ENCODE measurements at regions not wholly inside any gene's neighbourhood (a gene's known extent, or its start where the extent isn't known, plus 50 kb on each side); places are given as distances from the start of the nearest gene placed in this dataset.

GRCh38 chr11:71365626-71366025, 82.6 kb downstream of the DHCR7 start:
- no peak overlapping the region for H3K27ac Mint-ChIP-seq
- H3K4me1 Mint-ChIP-seq = peaks cover 0 to 1% (median 0%) of the 10 kb centered on the region in 3 donors
- H3K9me3 Mint-ChIP-seq = no peaks in the 10 kb centered on the region
- no peak overlapping the region for H3K4me3 Mint-ChIP-seq
- no peaks in the 10 kb centered on the region for H3K36me3 Mint-ChIP-seq
- peaks cover 8% of the 10 kb centered on the region for H3K27me3 Mint-ChIP-seq

DNA sequence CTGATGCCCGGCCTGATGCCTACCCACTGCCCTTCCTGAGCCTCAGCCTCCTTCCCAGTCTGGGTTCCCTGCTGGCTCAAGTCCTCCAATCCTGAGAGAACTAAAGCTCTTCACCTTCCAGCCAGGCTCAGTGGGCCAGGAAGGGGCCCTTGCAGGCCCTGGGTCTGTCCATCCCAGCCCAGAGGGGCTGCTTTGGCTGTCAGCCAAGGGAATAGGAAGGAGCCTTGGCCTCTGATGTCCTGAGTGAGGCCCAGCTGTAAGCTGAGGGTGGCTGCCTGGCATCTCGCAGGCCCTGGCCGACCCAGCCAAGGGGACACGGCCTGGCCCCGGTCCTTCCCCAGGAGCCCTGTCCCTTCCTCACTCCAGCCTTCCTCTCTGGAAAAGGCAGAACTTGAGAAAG, 83.4 kb downstream of the DHCR7 start:
- no peaks in the 10 kb centered on the region for H3K36me3 Mint-ChIP-seq
- H3K27me3 Mint-ChIP-seq = peaks cover 5% of the 10 kb centered on the region
- H3K27ac Mint-ChIP-seq = no peak overlapping the region

GRCh38 chr11:71364176-71364671, 84.0 kb downstream of the DHCR7 start:
- H3K4me1 Mint-ChIP-seq = peaks cover 0 to 1% (median 0%) of the 10 kb centered on the region in 3 donors
- no peaks in the 10 kb centered on the region for H3K36me3 Mint-ChIP-seq
- peaks cover 5% of the 10 kb centered on the region for H3K27me3 Mint-ChIP-seq
- H3K9me3 Mint-ChIP-seq = no peaks in the 10 kb centered on the region
- no peak overlapping the region for H3K4me3 Mint-ChIP-seq
- H3K27ac Mint-ChIP-seq = no peak overlapping the region

More for the DNA sequence above, 83.4 kb downstream of the DHCR7 start:
- no peak overlapping the region for H3K4me3 Mint-ChIP-seq
- H3K4me1 Mint-ChIP-seq = peaks cover 0 to 1% (median 0%) of the 10 kb centered on the region in 3 donors
- H3K9me3 Mint-ChIP-seq = no peaks in the 10 kb centered on the region

DNA sequence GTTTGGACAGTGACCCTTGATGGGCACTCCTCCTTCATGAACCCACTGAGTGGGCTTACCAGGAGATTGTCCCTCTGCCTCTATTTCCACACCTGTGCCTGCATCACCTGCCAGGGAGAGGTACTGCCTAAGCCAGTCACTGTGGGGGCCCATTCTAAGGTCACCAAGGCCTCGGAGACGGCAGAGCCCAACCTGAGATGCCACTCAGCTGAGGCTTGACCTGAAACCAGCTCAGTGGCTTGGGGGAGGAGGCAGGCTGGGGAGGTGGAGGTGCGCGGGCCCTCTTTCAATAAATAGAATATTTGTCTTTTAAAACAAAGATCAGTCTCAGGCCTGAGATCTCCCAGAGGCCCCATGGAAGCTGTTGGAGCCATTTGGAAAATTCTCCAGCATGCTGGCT, 84.5 kb downstream of the DHCR7 start:
- no peak overlapping the region for H3K27ac Mint-ChIP-seq
- peaks cover 0 to 1% (median 0%) of the 10 kb centered on the region in 3 donors for H3K4me1 Mint-ChIP-seq
- no peak overlapping the region for H3K4me3 Mint-ChIP-seq
- H3K27me3 Mint-ChIP-seq = peaks cover 7% of the 10 kb centered on the region
- H3K36me3 Mint-ChIP-seq = no peaks in the 10 kb centered on the region
- no peaks in the 10 kb centered on the region for H3K9me3 Mint-ChIP-seq

GRCh38 chr11:71358963-71359567, 89.1 kb downstream of the DHCR7 start:
- Mint-ChIP-seq H3K36me3 (no peaks in the 10 kb centered on the region), H3K4me1 (no peaks in the 10 kb centered on the region), H3K9me3 (no peaks in the 10 kb centered on the region)

DNA sequence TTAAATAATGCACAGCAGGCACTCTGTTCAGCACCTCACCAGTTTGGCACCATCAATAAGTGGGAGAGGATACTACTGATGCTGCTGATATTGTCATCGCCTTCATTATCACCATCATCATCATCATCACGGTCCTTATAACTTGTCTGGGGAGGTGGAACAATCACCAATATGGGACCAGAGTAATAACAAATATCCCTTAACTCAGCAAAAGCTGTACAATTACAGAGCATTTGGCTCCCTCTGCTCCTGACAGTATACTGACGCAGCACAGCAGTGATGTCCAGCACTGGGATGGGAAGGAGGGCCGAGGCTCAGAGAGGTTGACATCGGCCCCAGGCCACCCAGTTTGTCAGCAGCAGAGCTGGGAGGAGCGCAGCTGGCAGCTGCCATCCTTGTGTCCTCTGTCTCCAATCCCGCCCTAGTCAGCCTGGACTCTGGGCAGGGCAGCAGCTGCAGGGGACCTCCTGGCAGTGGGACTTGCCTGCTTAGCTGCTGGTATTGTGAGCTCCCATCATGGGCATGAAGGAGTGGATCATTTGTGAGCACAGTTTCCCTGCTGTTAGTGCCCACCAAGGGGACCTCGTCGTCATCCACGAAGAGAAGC, 90.0 kb downstream of the DHCR7 start:
- Mint-ChIP-seq H3K27ac (no peak overlapping the region), H3K36me3 (no peaks in the 10 kb centered on the region), H3K4me1 (no peaks in the 10 kb centered on the region), H3K4me3 (no peak overlapping the region), H3K9me3 (no peaks in the 10 kb centered on the region), H3K27me3 (peaks cover 4% of the 10 kb centered on the region)

More at GRCh38 chr11:71358963-71359567, 89.1 kb downstream of the DHCR7 start:
- H3K4me3 Mint-ChIP-seq = no peak overlapping the region
- H3K27ac Mint-ChIP-seq = no peak overlapping the region
- H3K27me3 Mint-ChIP-seq = peaks cover 4% of the 10 kb centered on the region

DNA sequence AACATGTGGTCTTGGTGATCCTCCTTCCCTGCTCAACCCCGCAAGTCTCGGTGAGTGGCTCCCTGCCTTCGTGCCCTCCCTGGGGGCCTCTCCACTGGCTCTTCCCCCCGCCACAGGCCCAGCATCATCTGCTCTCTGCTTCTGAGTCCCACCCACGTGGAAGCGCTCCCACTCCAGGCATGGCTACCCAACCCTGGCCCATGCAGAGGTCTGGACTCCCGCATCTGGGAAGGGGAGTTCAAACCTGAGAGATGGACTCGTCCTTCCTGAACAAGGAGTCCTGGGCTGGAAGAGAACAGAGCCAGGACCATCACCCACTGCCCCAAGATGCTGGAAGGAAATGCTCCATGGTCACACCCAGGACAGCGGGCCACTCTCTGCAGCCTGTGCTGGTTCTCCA, 90.8 kb downstream of the DHCR7 start:
- no peaks in the 10 kb centered on the region for H3K36me3 Mint-ChIP-seq
- no peak overlapping the region for H3K4me3 Mint-ChIP-seq
- no peaks in the 10 kb centered on the region for H3K9me3 Mint-ChIP-seq
- H3K4me1 Mint-ChIP-seq = no peaks in the 10 kb centered on the region
- H3K27ac Mint-ChIP-seq = no peak overlapping the region
- peaks cover 7% of the 10 kb centered on the region for H3K27me3 Mint-ChIP-seq

- Mint-ChIP-seq H3K4me3 (no peak overlapping the region), H3K27ac (peak overlapping the region in 1 of 3 donors; percentile 68)
Observed at GRCh38 chr11:71356904-71357303, 91.3 kb downstream of the DHCR7 start.

GRCh38 chr11:71356280-71356876, 91.8 kb downstream of the DHCR7 start:
- H3K4me3 Mint-ChIP-seq = no peak overlapping the region
- peaks cover 7% of the 10 kb centered on the region for H3K27me3 Mint-ChIP-seq
- H3K36me3 Mint-ChIP-seq = no peaks in the 10 kb centered on the region
- H3K4me1 Mint-ChIP-seq = no peaks in the 10 kb centered on the region
- peak overlapping the region in 1 of 3 donors; percentile 59 for H3K27ac Mint-ChIP-seq
- H3K9me3 Mint-ChIP-seq = no peaks in the 10 kb centered on the region

More at GRCh38 chr11:71356904-71357303, 91.3 kb downstream of the DHCR7 start:
- H3K27me3 Mint-ChIP-seq = peaks cover 7% of the 10 kb centered on the region
- no peaks in the 10 kb centered on the region for H3K36me3 Mint-ChIP-seq
- no peaks in the 10 kb centered on the region for H3K9me3 Mint-ChIP-seq
- no peaks in the 10 kb centered on the region for H3K4me1 Mint-ChIP-seq

- Mint-ChIP-seq H3K36me3 (no peaks in the 10 kb centered on the region), H3K4me3 (no peak overlapping the region), H3K4me1 (no peaks in the 10 kb centered on the region)
Observed at GRCh38 chr11:71355281-71355680, 92.9 kb downstream of the DHCR7 start.

DNA sequence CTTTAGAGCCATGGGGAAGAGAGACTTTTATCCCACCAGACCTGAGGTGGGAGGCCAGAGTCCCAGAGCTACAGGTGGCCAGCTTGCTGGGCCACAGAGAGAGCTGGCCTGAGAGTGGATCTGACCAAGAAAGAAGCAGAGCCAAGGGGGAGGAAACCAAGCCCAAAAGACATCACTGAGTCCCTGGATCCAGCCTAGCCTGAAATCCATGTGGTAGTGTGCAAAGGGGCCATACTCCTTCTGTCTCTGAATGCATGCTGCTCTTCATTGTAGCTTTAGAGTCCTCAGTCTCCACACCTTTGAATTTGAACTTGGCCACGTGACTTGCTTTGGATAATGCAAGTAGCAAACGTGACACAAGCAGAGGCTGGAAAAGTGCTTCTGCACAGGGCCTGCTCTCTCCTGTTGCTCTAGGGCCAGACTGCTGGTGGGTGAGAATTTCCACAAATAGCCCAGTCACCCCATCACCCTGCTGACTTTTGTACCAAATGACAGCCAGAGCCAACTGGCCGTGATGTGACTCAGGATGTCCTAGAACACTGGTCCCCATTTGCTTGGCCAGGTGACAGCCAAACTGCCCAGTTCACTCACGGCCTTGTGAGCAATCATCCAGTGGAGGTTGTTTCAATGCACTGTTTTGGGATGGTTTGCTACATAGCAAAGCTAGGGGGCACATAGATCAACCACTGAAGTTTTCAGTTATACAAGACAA, 93.6 kb downstream of the DHCR7 start:
- Mint-ChIP-seq H3K27ac (no peak overlapping the region), H3K27me3 (peaks cover 7% of the 10 kb centered on the region), H3K4me1 (peaks cover 0 to 3% (median 0%) of the 10 kb centered on the region in 3 donors), H3K36me3 (no peaks in the 10 kb centered on the region), H3K9me3 (no peaks in the 10 kb centered on the region), H3K4me3 (no peak overlapping the region)

More at GRCh38 chr11:71355281-71355680, 92.9 kb downstream of the DHCR7 start:
- Mint-ChIP-seq H3K27ac (no peak overlapping the region), H3K9me3 (no peaks in the 10 kb centered on the region), H3K27me3 (peaks cover 7% of the 10 kb centered on the region)

DNA sequence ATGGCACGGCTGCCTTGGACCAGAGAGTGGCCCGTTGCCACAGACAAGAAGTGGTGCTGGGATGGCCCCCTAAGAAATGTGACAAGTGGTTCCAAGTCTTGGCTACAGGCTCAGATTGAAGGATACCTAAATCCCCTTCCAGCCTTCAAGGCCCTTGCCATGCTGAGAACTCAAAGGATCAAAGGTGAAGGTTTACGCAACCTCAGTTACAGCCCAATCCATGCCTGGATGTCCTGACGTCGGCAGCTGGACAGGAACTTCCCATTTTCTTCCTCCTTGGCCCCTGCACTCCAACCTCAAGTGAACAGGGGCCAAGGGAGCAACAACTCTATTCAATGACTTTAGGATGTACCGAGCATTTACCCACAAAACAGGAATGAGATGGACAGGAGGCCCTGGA, 95.4 kb downstream of the DHCR7 start:
- H3K9me3 Mint-ChIP-seq = no peaks in the 10 kb centered on the region
- no peak overlapping the region for H3K27ac Mint-ChIP-seq
- peaks cover 8% of the 10 kb centered on the region for H3K27me3 Mint-ChIP-seq
- peaks cover 0 to 3% (median 0%) of the 10 kb centered on the region in 3 donors for H3K4me1 Mint-ChIP-seq
- H3K4me3 Mint-ChIP-seq = no peak overlapping the region
- H3K36me3 Mint-ChIP-seq = no peaks in the 10 kb centered on the region

- Mint-ChIP-seq H3K36me3 (no peaks in the 10 kb centered on the region), H3K9me3 (no peaks in the 10 kb centered on the region), H3K4me3 (no peak overlapping the region), H3K27ac (no peak overlapping the region), H3K4me1 (peaks cover 0 to 3% (median 0%) of the 10 kb centered on the region in 3 donors), H3K27me3 (peaks cover 7% of the 10 kb centered on the region)
Observed at GRCh38 chr11:71352226-71352625, 96.0 kb downstream of the DHCR7 start.

GRCh38 chr11:71349627-71350026, 97.2 kb upstream of the SHANK2 start:
- Mint-ChIP-seq H3K4me1 (peaks cover 0 to 3% (median 0%) of the 10 kb centered on the region in 3 donors), H3K27me3 (peaks cover 7% of the 10 kb centered on the region), H3K27ac (no peak overlapping the region), H3K4me3 (no peak overlapping the region), H3K36me3 (no peaks in the 10 kb centered on the region), H3K9me3 (no peaks in the 10 kb centered on the region)

DNA sequence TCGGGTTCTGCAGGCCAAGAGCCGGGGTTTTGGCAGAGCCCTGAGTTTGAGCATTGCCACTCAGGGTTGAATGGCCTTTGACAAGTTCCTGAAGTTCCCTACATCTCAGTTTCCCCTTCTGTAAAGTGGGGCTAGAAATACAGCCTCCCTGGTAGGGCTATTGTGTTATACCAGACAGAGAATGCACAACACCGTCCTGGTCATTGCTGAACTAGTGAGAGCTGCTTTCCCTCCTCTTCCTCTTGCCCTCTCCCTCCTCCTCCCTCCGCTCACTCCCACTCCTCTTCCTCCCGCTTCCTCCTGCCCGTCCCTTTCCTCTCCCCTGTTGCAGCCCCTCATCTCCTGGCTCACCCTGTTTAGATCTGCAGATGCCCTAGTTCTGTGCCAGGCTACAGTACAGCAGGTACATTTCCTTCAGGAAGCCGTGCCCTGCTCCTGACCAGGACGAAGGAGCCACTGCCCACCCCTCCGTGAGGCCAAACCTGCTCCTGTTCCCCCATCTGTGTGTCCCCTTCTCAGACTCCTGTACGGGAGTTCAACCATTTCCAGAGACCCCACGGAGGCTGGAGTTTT, 91.5 kb upstream of the SHANK2 start:
- Mint-ChIP-seq H3K36me3 (no peaks in the 10 kb centered on the region), H3K4me3 (peak overlapping the region in 1 of 4 donors; percentile 34), H3K9me3 (no peaks in the 10 kb centered on the region), H3K27me3 (peaks cover 7% of the 10 kb centered on the region), H3K27ac (peak overlapping the region in 1 of 3 donors; percentile 45), H3K4me1 (no peaks in the 10 kb centered on the region)

Measured in IgD-negative memory B cell (primary cell).